Liver (tissue), 3 donors: ENCODE measurements at regions not wholly inside any gene's neighbourhood (a gene's known extent, or its start where the extent isn't known, plus 50 kb on each side); places are given as distances from the start of the nearest gene placed in this dataset.

Experiments
- ATF3 ChIP-seq: IDR thresholded peaks from 2 replicates; pipeline ENCODE4 v1.6.1; 2016; ENCODE audit warnings: antibody characterized with exemption
- CTCF ChIP-seq: fragments of 150-350 bp; IDR thresholded peaks from 2 replicates; pipeline ENCODE4 v1.5.1; 2017; ENCODE audit warnings: improper control_type of control experiment, low read depth, low read length; ENCODE audit not compliant: missing input control
- EGR1 ChIP-seq, 2 donors: IDR thresholded peaks; 2 replicates each; pipeline ENCODE4 v1.6.1; 2016 to 2018; ENCODE audit warnings: antibody characterized with exemption in 2 of 2, low read depth in 2 of 2
- GABPA ChIP-seq, 2 donors: IDR thresholded peaks in 1 of 2; conservative IDR thresholded peaks in 1 of 2; 2 replicates each; pipeline ENCODE4 v1.6.1; 2016; ENCODE audit warnings: antibody characterized with exemption in 2 of 2, mild to moderate bottlenecking in 1 of 2, moderate library complexity in 1 of 2
- HNF4A ChIP-seq, 2 donors: conservative IDR thresholded peaks; 2 replicates each; pipeline ENCODE4 v1.6.1; 2016; ENCODE audit warnings: antibody characterized with exemption in 2 of 2, mild to moderate bottlenecking in 2 of 2
- HNF4G ChIP-seq: IDR thresholded peaks from 2 replicates; pipeline ENCODE4 v1.6.1; 2016; ENCODE audit warnings: antibody characterized with exemption
- JUND ChIP-seq, 2 donors: IDR thresholded peaks; 2 replicates each; pipeline ENCODE4 v1.6.1; 2016; ENCODE audit warnings: antibody characterized with exemption in 2 of 2
- MAX ChIP-seq: IDR thresholded peaks from 2 replicates; pipeline ENCODE4 v1.6.1; 2016; ENCODE audit warnings: antibody characterized with exemption
- RAD21 ChIP-seq, 2 donors: IDR thresholded peaks; 2 replicates each; pipeline ENCODE4 v1.6.1; 2016; ENCODE audit warnings: antibody characterized with exemption in 2 of 2, mild to moderate bottlenecking in 2 of 2
- REST ChIP-seq: IDR thresholded peaks from 2 replicates; pipeline ENCODE4 v1.6.1; 2016; ENCODE audit warnings: antibody characterized with exemption, mild to moderate bottlenecking
- RXRA ChIP-seq, 2 donors: IDR thresholded peaks; 2 replicates each; pipeline ENCODE4 v1.6.1; 2017 to 2018; ENCODE audit warnings: antibody characterized with exemption in 2 of 2, mild to moderate bottlenecking in 1 of 2
- SP1 ChIP-seq: IDR thresholded peaks from 2 replicates; pipeline ENCODE4 v1.6.1; 2018; ENCODE audit warnings: antibody characterized with exemption, mild to moderate bottlenecking
- TAF1 ChIP-seq: conservative IDR thresholded peaks from 2 replicates; pipeline ENCODE4 v1.6.1; 2016; ENCODE audit warnings: antibody characterized with exemption, mild to moderate bottlenecking
- YY1 ChIP-seq: IDR thresholded peaks from 2 replicates; pipeline ENCODE4 v1.6.1; 2016; ENCODE audit warnings: antibody characterized with exemption, mild to moderate bottlenecking
- donor health status: healthy.
- donor health status: healthy.

- no peak for TF ChIP-seq CTCF
- TF ChIP-seq SP1 = no peak
- TF ChIP-seq REST = no peak
- TF ChIP-seq RAD21 (IDR thresholded peaks at IDR 0.05) = no peak
- no peak for TF ChIP-seq TAF1
- no peak for TF ChIP-seq ATF3
- TF ChIP-seq HNF4G = no peak
- TF ChIP-seq YY1 = no peak
- TF ChIP-seq MAX = no peak
- TF ChIP-seq JUND (IDR thresholded peaks at IDR 0.05) = no peak
- TF ChIP-seq HNF4A (conservative IDR thresholded peaks at IDR 0.05) = no peak
- TF ChIP-seq EGR1 (IDR thresholded peaks at IDR 0.05; ENCODE audit: low read depth in 2 of 2) = no peak
- TF ChIP-seq GABPA (IDR thresholded peaks at IDR 0.05 in 1 of 2, conservative IDR thresholded peaks at IDR 0.05 in 1 of 2) = no peak
- TF ChIP-seq RXRA (IDR thresholded peaks at IDR 0.05) = no peak
These were observed 77.5 kb upstream of the HMHB1 start for GRCh38 chr5:143734456-143734780.
